ENCODE measurements at regions not wholly inside any gene's neighbourhood (a gene's known extent, or its start where the extent isn't known, plus 50 kb on each side); places are given as distances from the start of the nearest gene placed in this dataset.
"Not testable (repeated sequence)": the region's sequence is repeated elsewhere in the genome, so short reads cannot be mapped to it uniquely, and the experiment has no call there.

GRCh38 chr6:9711365-9711764 lies 703.5 kb downstream of the TFAP2A start:
- Histone ChIP-seq H3K27me3 (ENCODE audit: control insufficient read depth, insufficient read depth, low read length) (no peaks in the 10 kb centered on the region), H3K36me3 (ENCODE audit: insufficient read depth, low read length) (no peaks in the 10 kb centered on the region), H3K4me2 (ENCODE audit: low read length) (no peak overlapping the region), H3K9me3 (replicated peaks; ENCODE audit: low read length) (no peaks in the 10 kb centered on the region), H3K9ac (ENCODE audit: low read depth, low read length) (no peak overlapping the region), H3K4me1 (ENCODE audit: control insufficient read depth, insufficient read depth, low read length) (no peaks in the 10 kb centered on the region), H3K4me3 (ENCODE audit: low read length) (no peak overlapping the region)

GRCh38 chr6:9710574-9710973 lies 704.3 kb downstream of the TFAP2A start:
- H3K9me3 ChIP-seq (replicated peaks; ENCODE audit: low read length), result no peaks in the 10 kb centered on the region
- H3K9ac ChIP-seq (ENCODE audit: low read depth, low read length), result no peak overlapping the region
- no peaks in the 10 kb centered on the region for H3K4me1 ChIP-seq (ENCODE audit: control insufficient read depth, insufficient read depth, low read length)
- no peaks in the 10 kb centered on the region for H3K36me3 ChIP-seq (ENCODE audit: insufficient read depth, low read length)
- no peak overlapping the region for H3K4me2 ChIP-seq (ENCODE audit: low read length)
- no peaks in the 10 kb centered on the region for H3K27me3 ChIP-seq (ENCODE audit: control insufficient read depth, insufficient read depth, low read length)
- no peak overlapping the region for H3K4me3 ChIP-seq (ENCODE audit: low read length)

- Histone ChIP-seq H3K9ac (ENCODE audit: low read depth, low read length) (no peak overlapping the region), H3K4me3 (ENCODE audit: low read length) (no peak overlapping the region), H3K9me3 (replicated peaks; ENCODE audit: low read length) (no peaks in the 10 kb centered on the region), H3K27me3 (ENCODE audit: control insufficient read depth, insufficient read depth, low read length) (no peaks in the 10 kb centered on the region), H3K36me3 (ENCODE audit: insufficient read depth, low read length) (no peaks in the 10 kb centered on the region), H3K4me1 (ENCODE audit: control insufficient read depth, insufficient read depth, low read length) (no peaks in the 10 kb centered on the region), H3K4me2 (ENCODE audit: low read length) (no peak overlapping the region)
These were observed 706.3 kb downstream of the TFAP2A start for GRCh38 chr6:9708600-9708999.

DNA sequence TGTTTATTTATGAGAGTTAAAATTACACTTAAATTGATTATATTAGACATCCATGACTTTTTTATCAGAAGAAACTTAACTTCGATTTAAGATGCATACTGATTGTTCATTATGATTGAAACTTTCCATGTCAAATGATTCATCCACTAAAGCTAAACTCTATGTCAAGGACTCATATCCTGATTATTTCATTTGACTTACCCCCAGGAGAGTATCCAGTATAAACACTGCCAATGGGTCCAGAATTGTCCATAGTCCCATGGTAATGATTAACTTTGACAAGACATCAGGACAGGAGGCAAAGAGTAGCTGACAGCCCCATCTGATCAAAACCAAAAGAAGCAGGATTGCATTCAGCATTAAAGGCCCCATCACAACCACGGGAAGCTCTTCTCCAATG lies 709.9 kb downstream of the TFAP2A start:
- H3K9ac ChIP-seq (ENCODE audit: low read depth, low read length), result no peak overlapping the region

GRCh38 chr6:9702914-9703313 lies 712.0 kb downstream of the TFAP2A start:
- H3K9me3 ChIP-seq (replicated peaks; ENCODE audit: low read length), result no peaks in the 10 kb centered on the region
- H3K4me1 ChIP-seq (ENCODE audit: control insufficient read depth, insufficient read depth, low read length), result no peaks in the 10 kb centered on the region
- no peak overlapping the region for H3K9ac ChIP-seq (ENCODE audit: low read depth, low read length)
- no peak overlapping the region for H3K4me3 ChIP-seq (ENCODE audit: low read length)
- no peaks in the 10 kb centered on the region for H3K36me3 ChIP-seq (ENCODE audit: insufficient read depth, low read length)
- H3K4me2 ChIP-seq (ENCODE audit: low read length), result no peak overlapping the region
- H3K27me3 ChIP-seq (ENCODE audit: control insufficient read depth, insufficient read depth, low read length), result no peaks in the 10 kb centered on the region

More for the DNA sequence above, 709.9 kb downstream of the TFAP2A start:
- no peak overlapping the region for H3K4me2 ChIP-seq (ENCODE audit: low read length)
- no peaks in the 10 kb centered on the region for H3K9me3 ChIP-seq (replicated peaks; ENCODE audit: low read length)
- no peak overlapping the region for H3K4me3 ChIP-seq (ENCODE audit: low read length)
- H3K4me1 ChIP-seq (ENCODE audit: control insufficient read depth, insufficient read depth, low read length), result no peaks in the 10 kb centered on the region
- H3K36me3 ChIP-seq (ENCODE audit: insufficient read depth, low read length), result no peaks in the 10 kb centered on the region
- H3K27me3 ChIP-seq (ENCODE audit: control insufficient read depth, insufficient read depth, low read length), result no peaks in the 10 kb centered on the region

DNA sequence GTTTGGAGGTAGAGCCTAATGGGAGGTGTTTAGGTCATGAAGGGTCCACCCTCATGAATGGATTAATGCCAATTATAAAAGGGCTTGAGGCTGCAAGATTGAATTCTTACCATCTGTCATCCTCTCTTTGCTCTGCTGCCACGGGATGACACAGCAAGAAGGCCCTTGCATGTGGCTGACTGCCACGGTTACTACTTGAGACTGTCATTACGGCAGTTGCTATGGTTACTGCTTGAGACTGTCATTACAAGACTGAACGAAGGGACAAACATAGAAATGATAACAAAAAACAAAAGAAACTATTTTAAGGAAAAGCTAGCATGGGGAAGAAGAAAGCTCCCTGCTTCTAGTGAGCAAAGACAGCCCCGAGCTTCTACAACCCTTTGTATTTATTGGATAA lies 715.0 kb downstream of the TFAP2A start:
- Histone ChIP-seq H3K9ac (ENCODE audit: low read depth, low read length) (no peak overlapping the region), H3K4me3 (ENCODE audit: low read length) (no peak overlapping the region), H3K27me3 (ENCODE audit: control insufficient read depth, insufficient read depth, low read length) (no peaks in the 10 kb centered on the region), H3K4me1 (ENCODE audit: control insufficient read depth, insufficient read depth, low read length) (no peaks in the 10 kb centered on the region), H3K4me2 (ENCODE audit: low read length) (no peak overlapping the region), H3K9me3 (replicated peaks; ENCODE audit: low read length) (no peaks in the 10 kb centered on the region), H3K36me3 (ENCODE audit: insufficient read depth, low read length) (no peaks in the 10 kb centered on the region)

DNA sequence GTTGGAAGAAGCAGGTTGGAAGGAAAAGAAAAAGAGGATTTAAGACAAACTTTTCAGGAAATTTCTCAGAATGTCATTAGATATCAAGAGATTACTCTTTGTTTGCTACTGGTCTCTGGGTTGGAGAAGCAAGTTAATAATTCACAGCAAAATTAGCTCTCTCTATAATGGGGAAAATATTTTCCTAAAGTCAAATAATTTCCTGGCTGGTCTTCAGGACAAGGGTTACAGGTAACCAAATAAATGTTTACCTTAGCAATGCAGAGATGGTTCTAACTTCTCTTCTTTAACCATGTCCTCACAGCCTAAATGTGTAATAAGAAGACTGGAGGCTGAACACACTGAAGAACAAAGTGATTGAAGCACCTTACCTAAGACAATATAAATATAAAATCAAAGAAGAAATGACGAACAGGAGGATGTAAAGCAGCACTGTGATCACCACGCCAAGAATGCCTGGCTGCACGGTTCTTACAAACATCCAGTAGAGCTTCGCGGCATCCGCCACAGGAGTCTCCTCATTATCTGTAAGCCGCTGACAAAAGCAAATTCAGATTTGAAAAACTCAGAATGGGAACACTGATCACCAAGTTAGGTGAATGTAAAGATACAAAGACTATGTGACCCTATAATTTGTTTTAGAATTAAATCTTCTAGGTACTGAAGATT lies 717.5 kb downstream of the TFAP2A start:
- H3K36me3 ChIP-seq (ENCODE audit: insufficient read depth, low read length), result no peaks in the 10 kb centered on the region
- no peaks in the 10 kb centered on the region for H3K4me1 ChIP-seq (ENCODE audit: control insufficient read depth, insufficient read depth, low read length)
- H3K4me2 ChIP-seq (ENCODE audit: low read length), result no peak overlapping the region

DNA sequence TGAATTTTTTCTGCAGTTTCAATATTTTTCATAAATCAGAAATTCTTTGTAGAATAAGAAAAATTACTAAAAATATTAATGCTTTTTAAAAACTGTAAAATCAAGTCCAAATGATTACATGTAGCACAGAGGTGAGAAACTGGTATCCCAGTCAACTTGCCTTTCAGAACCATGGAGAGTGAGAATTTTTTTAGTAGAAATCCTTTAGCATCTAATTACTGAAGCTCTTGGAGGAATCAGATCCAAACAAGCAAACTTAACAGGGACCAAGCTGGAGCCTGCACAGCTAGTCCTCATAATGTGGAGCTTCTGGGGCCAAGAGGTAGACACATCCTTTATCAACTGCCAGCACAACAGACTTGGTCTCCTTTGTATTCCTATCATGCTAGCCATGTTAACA lies 724.5 kb downstream of the TFAP2A start:
- H3K4me1 ChIP-seq (ENCODE audit: control insufficient read depth, insufficient read depth, low read length), result no peaks in the 10 kb centered on the region
- no peaks in the 10 kb centered on the region for H3K36me3 ChIP-seq (ENCODE audit: insufficient read depth, low read length)
- no peak overlapping the region for H3K9ac ChIP-seq (ENCODE audit: low read depth, low read length)
- H3K4me2 ChIP-seq (ENCODE audit: low read length), result no peak overlapping the region
- no peaks in the 10 kb centered on the region for H3K9me3 ChIP-seq (replicated peaks; ENCODE audit: low read length)
- H3K27me3 ChIP-seq (ENCODE audit: control insufficient read depth, insufficient read depth, low read length), result no peaks in the 10 kb centered on the region
- H3K4me3 ChIP-seq (ENCODE audit: low read length), result no peak overlapping the region

More for the DNA sequence above, 717.5 kb downstream of the TFAP2A start:
- H3K9me3 ChIP-seq (replicated peaks; ENCODE audit: low read length), result no peaks in the 10 kb centered on the region
- H3K4me3 ChIP-seq (ENCODE audit: low read length), result no peak overlapping the region
- H3K9ac ChIP-seq (ENCODE audit: low read depth, low read length), result no peak overlapping the region
- no peaks in the 10 kb centered on the region for H3K27me3 ChIP-seq (ENCODE audit: control insufficient read depth, insufficient read depth, low read length)

DNA sequence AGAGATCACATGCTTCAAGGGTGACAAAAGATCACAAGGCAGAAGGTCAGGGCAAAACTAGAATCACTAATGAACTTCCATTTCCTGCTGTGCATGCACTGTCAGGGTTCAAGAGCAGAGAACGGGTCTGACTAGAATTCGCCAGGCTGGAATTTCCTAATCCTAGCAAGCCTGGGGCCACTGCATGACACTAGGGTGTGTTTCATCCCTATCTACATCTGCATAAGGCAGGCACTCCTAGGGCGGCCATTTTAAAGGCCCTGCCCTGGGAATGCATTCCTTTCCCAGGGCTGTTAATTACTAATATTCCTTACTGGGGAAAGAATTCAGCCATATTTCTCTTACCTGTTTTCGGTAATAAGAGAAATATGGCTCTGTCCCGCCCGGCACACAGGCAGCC lies 734.1 kb downstream of the TFAP2A start:
- H3K4me3 ChIP-seq (ENCODE audit: low read length); H3K9ac ChIP-seq (ENCODE audit: low read depth, low read length); H3K4me2 ChIP-seq (ENCODE audit: low read length); H3K27me3 ChIP-seq (ENCODE audit: control insufficient read depth, insufficient read depth, low read length); H3K36me3 ChIP-seq (ENCODE audit: insufficient read depth, low read length); H3K4me1 ChIP-seq (ENCODE audit: control insufficient read depth, insufficient read depth, low read length); H3K9me3 ChIP-seq (replicated peaks; ENCODE audit: low read length): not testable (repeated sequence)

GRCh38 chr6:9675122-9675521 lies 739.8 kb downstream of the TFAP2A start:
- no peaks in the 10 kb centered on the region for H3K36me3 ChIP-seq (ENCODE audit: insufficient read depth, low read length)
- no peaks in the 10 kb centered on the region for H3K27me3 ChIP-seq (ENCODE audit: control insufficient read depth, insufficient read depth, low read length)
- H3K4me1 ChIP-seq (ENCODE audit: control insufficient read depth, insufficient read depth, low read length), result no peaks in the 10 kb centered on the region
- H3K4me2 ChIP-seq (ENCODE audit: low read length), result no peak overlapping the region
- no peaks in the 10 kb centered on the region for H3K9me3 ChIP-seq (replicated peaks; ENCODE audit: low read length)
- no peak overlapping the region for H3K4me3 ChIP-seq (ENCODE audit: low read length)
- H3K9ac ChIP-seq (ENCODE audit: low read depth, low read length), result no peak overlapping the region

DNA sequence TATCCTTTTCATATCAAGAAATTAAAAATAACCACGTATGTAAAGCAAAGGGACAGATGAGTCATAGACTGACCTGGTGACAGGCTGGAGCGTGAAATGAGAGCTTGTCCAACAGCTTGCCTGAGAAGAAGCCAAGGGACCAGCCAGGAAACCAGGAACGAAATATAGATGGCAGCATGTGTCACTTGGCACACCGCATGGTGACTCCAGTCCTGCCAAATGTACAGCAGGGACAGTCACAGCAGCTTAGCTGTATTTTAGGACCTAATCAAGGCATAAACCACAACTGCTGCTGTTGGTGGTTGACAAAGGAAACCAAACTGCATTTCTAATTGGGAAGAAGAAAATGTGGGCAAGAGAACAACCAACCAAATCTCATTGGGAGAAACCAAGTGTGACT lies 755.0 kb downstream of the TFAP2A start:
- Histone ChIP-seq H3K4me2 (ENCODE audit: low read length) (no peak overlapping the region), H3K9me3 (replicated peaks; ENCODE audit: low read length) (no peaks in the 10 kb centered on the region), H3K36me3 (ENCODE audit: insufficient read depth, low read length) (no peaks in the 10 kb centered on the region), H3K9ac (ENCODE audit: low read depth, low read length) (no peak overlapping the region), H3K27me3 (ENCODE audit: control insufficient read depth, insufficient read depth, low read length) (no peaks in the 10 kb centered on the region), H3K4me3 (ENCODE audit: low read length) (no peak overlapping the region), H3K4me1 (ENCODE audit: control insufficient read depth, insufficient read depth, low read length) (no peaks in the 10 kb centered on the region)

DNA sequence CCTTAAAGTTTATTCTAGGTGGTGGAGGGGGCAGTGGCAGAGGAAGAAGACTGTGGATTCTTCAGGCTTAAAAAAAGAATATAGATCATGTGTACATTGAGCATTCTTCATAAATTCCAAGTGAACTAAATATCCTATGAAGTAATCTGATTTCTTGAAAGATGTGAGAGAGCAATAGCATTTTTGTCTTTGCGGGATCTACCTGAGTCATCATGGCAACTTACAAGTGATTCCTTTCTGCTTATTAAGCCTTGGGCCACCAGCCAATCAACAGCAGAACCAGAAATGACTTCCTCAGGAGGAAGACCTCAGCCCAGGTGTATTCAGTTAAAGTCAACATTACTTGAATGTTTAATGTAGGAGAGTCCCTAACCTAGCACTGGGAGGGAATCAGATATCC lies 756.9 kb downstream of the TFAP2A start:
- no peak overlapping the region for H3K9ac ChIP-seq (ENCODE audit: low read depth, low read length)
- no peaks in the 10 kb centered on the region for H3K4me1 ChIP-seq (ENCODE audit: control insufficient read depth, insufficient read depth, low read length)
- no peak overlapping the region for H3K4me3 ChIP-seq (ENCODE audit: low read length)
- H3K4me2 ChIP-seq (ENCODE audit: low read length), result no peak overlapping the region
- no peaks in the 10 kb centered on the region for H3K27me3 ChIP-seq (ENCODE audit: control insufficient read depth, insufficient read depth, low read length)
- H3K9me3 ChIP-seq (replicated peaks; ENCODE audit: low read length), result no peaks in the 10 kb centered on the region
- H3K36me3 ChIP-seq (ENCODE audit: insufficient read depth, low read length), result no peaks in the 10 kb centered on the region

All from skeletal muscle satellite cell (primary cell).